K562 (cell line): ENCODE measurements at regions not wholly inside any gene's neighbourhood (a gene's known extent, or its start where the extent isn't known, plus 50 kb on each side); places are given as distances from the start of the nearest gene placed in this dataset.
A peak's percentile ranks its signal among the peaks of the same experiment; 100 is the strongest.

Experiments
- CEBPB ChIP-seq: fragments of 450-650 bp; IDR thresholded peaks from 2 replicates; pipeline ENCODE4 v1.6.1; 2016; ENCODE audit warnings: missing genetic modification characterization, missing compliant biosample characterization
- CEBPG ChIP-seq, 3 experiments: fragments of 200-800 bp in 1 of 3; sonication (Bioruptor generic) in 1 of 3; sonication (generic) in 1 of 3; formaldehyde crosslinking in 1 of 3; IDR thresholded peaks in 2 of 3; conservative IDR thresholded peaks in 1 of 3; 2 replicates each; pipeline versions ENCODE4 v1.6.1 to v1.8.0; 2016 to 2022; ENCODE audit warnings: missing compliant biosample characterization in 2 of 3, missing genetic modification characterization in 2 of 3, mild to moderate bottlenecking in 1 of 3, missing genetic modification reagents in 1 of 3
- CREM ChIP-seq: IDR thresholded peaks from 2 replicates; pipeline ENCODE4 v1.6.1; 2014; ENCODE audit warnings: antibody characterized with exemption, low read depth
- E2F1 ChIP-seq: sonication (generic); formaldehyde crosslinking; IDR thresholded peaks from 2 replicates; pipeline ENCODE4 v1.8.1; 2023; ENCODE audit warnings: mild to moderate bottlenecking, missing genetic modification reagents, moderate library complexity
- EP400 ChIP-seq: fragments of 450-650 bp; IDR thresholded peaks from 2 replicates; pipeline ENCODE4 v1.6.1; 2017; ENCODE audit warnings: antibody characterized with exemption, mild to moderate bottlenecking, moderate library complexity
- ESRRA ChIP-seq: fragments of 450-650 bp; IDR thresholded peaks from 2 replicates; pipeline ENCODE4 v1.6.1; 2014; ENCODE audit warnings: low read depth, mild to moderate bottlenecking, moderate library complexity, borderline replicate concordance
- FOXJ2 ChIP-seq: fragments of 200-800 bp; sonication (Bioruptor generic); IDR thresholded peaks from 2 replicates; pipeline ENCODE4 v1.6.1; 2016; ENCODE audit warnings: missing genetic modification characterization, missing compliant biosample characterization
- FOXP1 ChIP-seq: sonication (generic); formaldehyde crosslinking; IDR thresholded peaks from 2 replicates; pipeline ENCODE4 v1.8.0; 2022; ENCODE audit warnings: mild to moderate bottlenecking, missing genetic modification reagents
- HDAC1 ChIP-seq, 2 experiments: fragments of 450-650 bp; IDR thresholded peaks; 2 replicates each; pipeline ENCODE4 v1.6.1; 2016 to 2017; ENCODE audit warnings: inconsistent platforms in 1 of 2, mild to moderate bottlenecking in 1 of 2, moderate library complexity in 1 of 2
- HDAC2 ChIP-seq: fragments of 450-650 bp; IDR thresholded peaks from 2 replicates; pipeline ENCODE4 v1.6.1; 2016; ENCODE audit warnings: mild to moderate bottlenecking
- JUND ChIP-seq, 2 experiments: IDR thresholded peaks; 2 replicates in 1 of 2; 3 replicates in 1 of 2; pipeline ENCODE4 v1.6.1; 2011; ENCODE audit warnings: borderline replicate concordance in 2 of 2, low read depth in 2 of 2, low read length in 2 of 2, improper control_type of control experiment in 1 of 2, missing biosample characterization in 1 of 2, missing genetic modification characterization in 1 of 2, missing genetic modification reagents in 1 of 2
- KDM5B ChIP-seq: fragments of 200-600 bp; sonication (generic); IDR thresholded peaks from 2 replicates; pipeline ENCODE4 v1.6.1; 2012; ENCODE audit warnings: low read depth, mild to moderate bottlenecking, moderate library complexity, low read length, control low read depth, inconsistent platforms; ENCODE audit not compliant: insufficient replicate concordance
- KLF6 ChIP-seq: fragments of 250-450 bp; sonication (Bioruptor Pico); IDR thresholded peaks from 2 replicates; pipeline ENCODE4 v1.4.0; 2020; ENCODE audit warnings: mild to moderate bottlenecking, moderate library complexity, borderline replicate concordance
- MCM5 ChIP-seq: fragments of 450-650 bp; IDR thresholded peaks from 2 replicates; pipeline ENCODE4 v1.6.1; 2016; ENCODE audit warnings: low read depth
- NR3C1 ChIP-seq: sonication (generic); formaldehyde crosslinking; IDR thresholded peaks from 2 replicates; pipeline ENCODE4 v1.8.1; 2022; ENCODE audit warnings: missing genetic modification reagents
- NRF1 ChIP-seq, 2 experiments: fragments of 450-650 bp; IDR thresholded peaks in 1 of 2; conservative IDR thresholded peaks in 1 of 2; 2 replicates each; pipeline ENCODE4 v1.6.1; 2014; ENCODE audit warnings: mild to moderate bottlenecking in 2 of 2
- POLR2A ChIP-seq: fragments of 450-650 bp; conservative IDR thresholded peaks from 2 replicates; pipeline ENCODE4 v1.6.1; 2016
- PTBP1 ChIP-seq: fragments of 200-400 bp; formaldehyde crosslinking; IDR thresholded peaks from 2 replicates; pipeline ENCODE4 v1.6.1; 2017; ENCODE audit warnings: low read depth, low read length
- RFX1 ChIP-seq: fragments of 450-650 bp; IDR thresholded peaks from 2 replicates; pipeline ENCODE4 v1.6.1; 2016; ENCODE audit warnings: mild to moderate bottlenecking, moderate library complexity
- SMARCE1 ChIP-seq: fragments of 450-650 bp; IDR thresholded peaks from 2 replicates; pipeline ENCODE4 v1.7.1; 2016; ENCODE audit warnings: mild to moderate bottlenecking
- SP1 ChIP-seq: sonication (generic); formaldehyde crosslinking; IDR thresholded peaks from 2 replicates; pipeline ENCODE4 v1.8.1; 2022; ENCODE audit warnings: mild to moderate bottlenecking, missing genetic modification reagents
- U2AF2 ChIP-seq: fragments of 200-400 bp; formaldehyde crosslinking; optimal IDR thresholded peaks from 2 replicates; pipeline ENCODE3; 2017; ENCODE audit warnings: low read depth, mild to moderate bottlenecking, low read length
- ZBTB1 ChIP-seq: sonication (generic); formaldehyde crosslinking; IDR thresholded peaks from 2 replicates; pipeline ENCODE4 v1.8.1; 2023; ENCODE audit warnings: missing genetic modification reagents, low read depth, mild to moderate bottlenecking, borderline replicate concordance
- ZEB2 ChIP-seq: fragments of 450-650 bp; IDR thresholded peaks from 2 replicates; pipeline ENCODE4 v1.6.1; 2016
- ZNF175 ChIP-seq: fragments of 200-800 bp; sonication (Bioruptor generic); IDR thresholded peaks from 2 replicates; pipeline ENCODE4 v1.6.1; 2016; ENCODE audit warnings: low read depth, mild to moderate bottlenecking, missing genetic modification characterization, missing compliant biosample characterization
- ZNF3 ChIP-seq: fragments of 250-450 bp; sonication (Bioruptor Pico); IDR thresholded peaks from 2 replicates; pipeline ENCODE4 v1.5.0; 2021; ENCODE audit warnings: mild to moderate bottlenecking, moderate library complexity
- ZNF316 ChIP-seq: fragments of 450-650 bp; IDR thresholded peaks from 2 replicates; pipeline ENCODE4 v1.6.1; 2016
- ZNF395 ChIP-seq: fragments of 200-800 bp; sonication (Bioruptor generic); IDR thresholded peaks from 2 replicates; pipeline ENCODE4 v1.6.1; 2017; ENCODE audit warnings: missing genetic modification characterization, missing compliant biosample characterization
- ZNF57 ChIP-seq: fragments of 450-650 bp; formaldehyde crosslinking; IDR thresholded peaks from 2 replicates; pipeline ENCODE4 v1.4.0; 2020; ENCODE audit warnings: mild to moderate bottlenecking, moderate library complexity
- ZNF766 ChIP-seq: fragments of 200-800 bp; sonication (Bioruptor generic); conservative IDR thresholded peaks from 2 replicates; pipeline ENCODE4 v1.6.1; 2016; ENCODE audit warnings: missing genetic modification characterization, missing compliant biosample characterization

DNA sequence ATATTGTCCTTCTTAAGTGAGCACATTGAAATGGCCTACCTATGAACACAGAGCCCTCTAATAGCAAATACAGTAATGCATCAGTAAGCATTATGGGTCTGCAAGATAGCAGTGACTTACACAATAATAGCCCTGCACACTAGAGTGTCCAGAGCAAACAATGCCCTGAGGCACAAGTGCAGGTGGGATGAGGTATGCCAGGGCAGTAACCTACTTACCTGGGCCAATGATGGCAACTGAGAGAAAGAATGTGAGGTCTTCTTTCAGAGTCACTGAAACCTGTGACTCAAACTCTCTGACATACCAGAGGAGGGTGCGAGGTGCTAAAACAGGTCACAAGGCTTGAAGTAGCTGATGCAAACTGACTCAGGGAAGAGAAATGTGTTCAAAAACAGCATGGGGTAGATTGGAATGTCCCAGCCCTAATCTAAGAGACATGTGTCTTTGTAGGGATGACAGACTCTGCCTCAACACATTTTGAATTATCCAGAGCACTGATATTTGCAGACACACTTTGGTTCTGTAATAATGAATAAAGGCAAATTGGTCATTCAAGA, 168.5 kb upstream of the RUNX1 start (continued):
- TF ChIP-seq KLF6 (CRISPR knock-in tag), result 0 out of 2 replicates have a peak, but pooled peaks have one; percentile 43
- TF ChIP-seq U2AF2, result no peak
- no peak for TF ChIP-seq FOXJ2 (tag)
- TF ChIP-seq FOXP1 (CRISPR knock-in tag), result no peak
- peak; percentile 39; the same call in 1 of the 2 replicates for TF ChIP-seq EP400
- TF ChIP-seq CREM, result no peak
- 0 out of 4 replicates have a peak, but pooled peaks of 1 of the 2 experiments have one; percentile 14 for TF ChIP-seq NRF1 (conservative IDR thresholded peaks at IDR 0.05 in 1 of 2, IDR thresholded peaks at IDR 0.05 in 1 of 2)
- no peak for TF ChIP-seq PTBP1
- TF ChIP-seq HDAC1 (IDR thresholded peaks at IDR 0.05), result no peak
- TF ChIP-seq ZBTB1 (CRISPR knock-in tag), result no peak
- TF ChIP-seq CEBPG (CRISPR knock-in tag; IDR thresholded peaks at IDR 0.05), result peak; percentile 93
- TF ChIP-seq CEBPG (tag; conservative IDR thresholded peaks at IDR 0.05 in 1 of 2, IDR thresholded peaks at IDR 0.05 in 1 of 2), result peak; percentile 84 to 97
- peak; percentile 44; the same call in 1 of the 2 replicates for TF ChIP-seq ZNF766
- TF ChIP-seq ZNF395 (CRISPR knock-in tag), result peak; percentile 39; the same call in 1 of the 2 replicates
- no peak for TF ChIP-seq POLR2A
- TF ChIP-seq ESRRA, result no peak
- no peak for TF ChIP-seq E2F1
- TF ChIP-seq JUND (IDR thresholded peaks at IDR 0.05; ENCODE audit: borderline replicate concordance, low read depth, low read length), result peak; percentile 53; the same call in 1 of the 2 replicates
- no peak for TF ChIP-seq JUND (tag; IDR thresholded peaks at IDR 0.05; ENCODE audit: borderline replicate concordance, low read depth, low read length)
- no peak for TF ChIP-seq MCM5
- TF ChIP-seq NR3C1 (CRISPR knock-in tag), result no peak
- no peak for TF ChIP-seq ZNF316
- TF ChIP-seq ZNF57 (CRISPR knock-in tag), result no peak
- no peak for TF ChIP-seq SP1 (CRISPR knock-in tag)
- no peak for TF ChIP-seq ZNF3
- peak; percentile 60; the same call in 1 of the 2 replicates for TF ChIP-seq ZEB2
- TF ChIP-seq CEBPB (tag), result peak; percentile 30; the same call in 1 of the 2 replicates
- TF ChIP-seq ZNF175 (CRISPR knock-in tag), result peak; percentile 74; the same call in 1 of the 2 replicates
- no peak for TF ChIP-seq RFX1
- no peak for TF ChIP-seq HDAC2
- no peak for TF ChIP-seq KDM5B
- TF ChIP-seq SMARCE1, result no peak
